ENCODE measurements at regions not wholly inside any gene's neighbourhood (a gene's known extent, or its start where the extent isn't known, plus 50 kb on each side); places are given as distances from the start of the nearest gene placed in this dataset.

DNA sequence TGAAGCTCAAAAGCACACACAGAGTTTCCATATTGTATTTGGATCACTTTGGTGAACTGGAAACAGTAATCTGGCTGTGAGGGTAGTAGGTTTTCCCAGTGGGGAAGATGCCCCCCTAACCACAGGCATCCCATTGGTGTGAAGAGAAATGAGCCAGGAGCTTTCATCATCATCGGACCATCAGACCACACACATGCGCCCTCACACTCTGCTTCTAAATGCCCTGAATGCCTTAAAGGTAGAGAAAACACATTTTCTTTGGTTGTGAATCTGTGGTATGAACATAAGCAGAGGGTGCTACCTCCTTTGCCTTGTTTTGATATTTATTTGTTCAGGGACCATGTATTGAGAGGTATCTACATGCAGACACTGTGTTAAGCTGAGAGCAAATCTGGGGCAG lies 79.0 kb upstream of the DNAH14 start:
- no peak for TF ChIP-seq ZFX (IDR thresholded peaks at IDR 0.05; ENCODE audit: borderline replicate concordance)
- H3K27ac ChIP-seq = no peak overlapping the region

DNA sequence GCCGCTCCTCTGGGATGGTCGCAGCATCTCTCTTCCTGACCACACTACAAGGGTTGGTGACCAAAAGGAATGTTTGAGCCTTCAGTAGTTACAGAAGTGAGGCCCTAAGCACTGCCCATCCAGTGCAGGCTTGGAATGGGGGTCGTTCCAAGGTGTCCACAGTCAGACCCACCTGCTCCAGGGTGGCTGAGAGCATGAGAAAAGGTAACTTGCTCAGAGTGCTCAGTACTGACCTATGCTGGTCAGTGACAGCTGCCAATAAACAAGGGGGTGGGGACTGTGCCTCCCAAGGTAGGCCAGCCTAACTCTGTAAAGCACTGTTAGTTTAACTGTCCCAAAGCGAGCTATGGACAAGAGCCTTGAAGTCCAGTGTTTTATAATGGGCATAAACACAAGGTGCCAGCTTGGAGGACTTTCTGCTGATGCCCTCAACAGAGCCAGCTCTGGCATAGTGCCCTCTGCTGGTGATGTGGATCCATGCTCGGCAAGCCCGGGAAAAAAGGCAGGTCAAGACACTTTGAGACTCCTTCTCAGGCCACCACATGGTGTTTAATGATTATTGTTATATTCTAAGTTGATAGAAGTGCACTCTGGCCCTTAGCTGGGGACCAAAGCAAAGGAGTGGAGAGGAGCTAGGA lies 78.1 kb upstream of the DNAH14 start:
- H3K27ac ChIP-seq = no peak overlapping the region
- no peak for TF ChIP-seq ZFX (IDR thresholded peaks at IDR 0.05; ENCODE audit: borderline replicate concordance)
- TF ChIP-seq, protein P1, sequence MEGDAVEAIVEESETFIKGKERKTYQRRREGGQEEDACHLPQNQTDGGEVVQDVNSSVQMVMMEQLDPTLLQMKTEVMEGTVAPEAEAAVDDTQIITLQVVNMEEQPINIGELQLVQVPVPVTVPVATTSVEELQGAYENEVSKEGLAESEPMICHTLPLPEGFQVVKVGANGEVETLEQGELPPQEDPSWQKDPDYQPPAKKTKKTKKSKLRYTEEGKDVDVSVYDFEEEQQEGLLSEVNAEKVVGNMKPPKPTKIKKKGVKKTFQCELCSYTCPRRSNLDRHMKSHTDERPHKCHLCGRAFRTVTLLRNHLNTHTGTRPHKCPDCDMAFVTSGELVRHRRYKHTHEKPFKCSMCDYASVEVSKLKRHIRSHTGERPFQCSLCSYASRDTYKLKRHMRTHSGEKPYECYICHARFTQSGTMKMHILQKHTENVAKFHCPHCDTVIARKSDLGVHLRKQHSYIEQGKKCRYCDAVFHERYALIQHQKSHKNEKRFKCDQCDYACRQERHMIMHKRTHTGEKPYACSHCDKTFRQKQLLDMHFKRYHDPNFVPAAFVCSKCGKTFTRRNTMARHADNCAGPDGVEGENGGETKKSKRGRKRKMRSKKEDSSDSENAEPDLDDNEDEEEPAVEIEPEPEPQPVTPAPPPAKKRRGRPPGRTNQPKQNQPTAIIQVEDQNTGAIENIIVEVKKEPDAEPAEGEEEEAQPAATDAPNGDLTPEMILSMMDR (IDR thresholded peaks at IDR 0.05) = peak; percentile 97

DNA sequence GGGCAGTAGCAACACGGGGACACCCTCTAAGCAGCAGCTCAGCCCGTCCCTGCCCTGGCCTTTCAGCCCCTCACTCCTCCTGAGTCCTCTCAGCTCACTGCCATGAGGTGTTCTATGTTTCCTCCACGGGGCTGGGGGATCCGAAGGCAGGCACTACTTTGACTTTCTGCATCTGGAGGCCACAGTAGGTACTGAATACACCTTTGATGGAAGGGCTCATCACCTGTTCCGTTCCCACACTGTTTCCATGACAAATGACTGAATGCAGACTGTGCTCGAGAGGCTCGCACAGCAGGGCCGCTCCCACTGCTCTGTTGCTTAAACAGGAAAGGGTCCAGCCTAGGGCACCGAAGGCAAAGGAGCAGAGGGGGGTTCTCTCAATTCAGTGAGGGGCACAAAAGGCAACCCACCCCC lies 77.6 kb upstream of the DNAH14 start:
- TF ChIP-seq ZFX (IDR thresholded peaks at IDR 0.05; ENCODE audit: borderline replicate concordance) = no peak
- TF ChIP-seq, protein P1 (IDR thresholded peaks at IDR 0.05) = peak; percentile 71
- H3K27ac ChIP-seq = no peak overlapping the region

DNA sequence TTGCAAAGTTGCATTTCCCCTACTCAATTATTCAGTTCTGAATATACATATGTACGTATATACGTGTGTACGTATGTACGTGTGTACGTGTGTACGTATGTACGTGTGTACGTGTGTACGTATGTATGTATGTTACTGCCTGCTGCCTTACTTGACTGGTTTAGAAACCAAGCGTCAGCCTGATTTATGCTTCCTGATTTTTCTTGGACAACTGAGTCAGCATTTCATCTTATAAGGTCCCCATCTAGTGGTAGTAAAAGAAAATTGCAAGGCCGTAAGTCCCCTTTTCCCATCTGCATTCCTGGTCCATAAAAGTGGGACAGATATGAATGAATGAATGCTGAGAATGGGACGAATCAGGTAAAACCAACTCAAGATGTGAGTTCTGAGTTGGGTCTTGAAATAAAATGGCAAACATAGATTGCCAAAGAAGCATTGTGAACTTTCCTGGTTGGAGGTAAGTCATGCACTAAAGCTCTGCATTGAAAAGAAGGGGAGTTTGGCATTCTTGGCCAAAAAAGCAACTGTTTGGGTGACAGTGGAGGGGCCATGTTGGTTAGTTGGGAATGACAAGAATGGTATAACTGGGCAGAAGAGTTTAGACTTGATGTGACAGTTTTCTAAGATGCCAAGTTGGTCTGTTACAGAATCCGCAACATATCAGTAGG lies 76.4 kb upstream of the DNAH14 start:
- no peak for TF ChIP-seq ZFX (IDR thresholded peaks at IDR 0.05; ENCODE audit: borderline replicate concordance)
- TF ChIP-seq, protein P1 (IDR thresholded peaks at IDR 0.05) = peak; percentile 92
- H3K27ac ChIP-seq = no peak overlapping the region

DNA sequence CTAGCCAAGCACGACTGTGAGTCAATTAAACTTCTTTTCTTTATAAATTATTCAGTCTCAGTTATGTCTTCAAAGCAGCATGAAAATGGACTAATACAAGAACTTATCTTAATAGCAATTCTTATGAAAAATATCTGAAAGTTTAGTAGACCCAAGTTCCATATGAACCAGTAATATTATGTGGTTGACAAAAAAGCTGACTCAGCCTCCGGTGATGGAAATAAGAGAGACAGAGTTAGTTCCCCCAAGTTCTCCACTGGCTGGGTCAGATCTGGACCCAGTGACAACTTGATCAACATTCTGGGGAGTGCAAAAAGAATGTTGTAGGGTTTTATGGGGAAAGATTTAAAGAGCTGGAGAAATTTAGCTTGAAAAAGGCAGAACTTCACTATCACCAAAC lies 72.5 kb upstream of the DNAH14 start:
- TF ChIP-seq, protein P1 (IDR thresholded peaks at IDR 0.05) = no peak
- no peak for TF ChIP-seq ZFX (IDR thresholded peaks at IDR 0.05; ENCODE audit: borderline replicate concordance)
- no peak overlapping the region for H3K27ac ChIP-seq

DNA sequence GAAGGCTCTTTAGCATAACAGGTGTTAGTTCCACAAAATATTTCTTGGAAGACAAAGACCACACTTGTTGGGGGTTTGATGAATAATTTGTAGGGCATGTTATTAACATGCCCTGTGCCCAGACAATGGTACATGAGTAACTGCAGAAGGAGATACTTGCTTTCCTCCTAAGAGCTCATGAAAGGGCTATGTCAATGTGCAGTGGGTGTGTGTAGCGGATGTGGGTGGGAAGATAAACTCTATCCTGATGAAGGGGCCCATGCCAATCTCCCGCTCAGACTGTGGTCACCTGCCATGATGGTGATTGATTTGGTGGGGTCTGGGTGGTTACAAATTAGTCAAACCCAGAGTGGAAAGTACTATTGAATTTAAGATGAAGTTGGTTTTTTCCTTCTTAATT lies 69.8 kb upstream of the DNAH14 start:
- H3K27ac ChIP-seq = no peak overlapping the region
- TF ChIP-seq, protein P1 (IDR thresholded peaks at IDR 0.05) = no peak
- no peak for TF ChIP-seq ZFX (IDR thresholded peaks at IDR 0.05; ENCODE audit: borderline replicate concordance)

DNA sequence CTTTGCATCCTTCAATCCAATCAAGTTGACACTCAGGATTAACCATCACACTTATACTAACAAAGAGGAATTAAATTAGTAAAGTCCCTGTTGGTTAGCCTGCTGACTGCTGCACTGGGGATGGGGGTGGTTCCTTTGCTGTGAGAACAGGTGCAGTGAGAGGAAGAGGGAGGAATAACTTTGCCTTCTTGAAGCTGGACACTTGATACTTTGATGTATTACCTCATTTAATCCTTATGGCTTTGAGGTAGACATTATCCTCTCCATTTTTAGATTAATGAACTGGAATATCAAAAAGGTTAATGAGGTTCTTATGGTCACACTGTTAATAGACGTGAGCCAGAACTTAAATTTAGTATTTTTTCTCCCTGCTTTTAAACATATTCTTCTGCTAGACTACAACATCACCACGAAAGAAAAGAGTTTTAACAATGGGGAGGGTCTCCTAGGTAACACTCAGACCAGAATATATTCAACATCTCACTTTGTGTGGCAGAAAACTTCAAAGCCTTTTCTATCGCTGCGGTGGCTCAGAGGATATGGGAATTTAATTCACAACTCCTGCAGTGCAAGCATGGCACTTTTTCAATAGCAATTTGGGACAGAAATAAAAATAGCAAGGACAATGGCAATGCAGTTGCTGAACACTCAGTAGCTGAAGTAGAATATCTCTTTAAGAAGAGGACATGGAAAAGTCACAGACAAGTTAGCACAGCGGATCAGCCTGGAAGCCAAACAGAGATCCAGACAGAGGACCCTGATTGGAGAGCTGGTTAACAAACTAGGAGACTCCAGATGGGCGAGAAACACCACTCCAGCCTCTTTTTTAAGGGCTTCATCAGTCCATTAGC lies 68.8 kb upstream of the DNAH14 start:
- TF ChIP-seq, protein P1 (IDR thresholded peaks at IDR 0.05) = no peak
- TF ChIP-seq ZFX (IDR thresholded peaks at IDR 0.05; ENCODE audit: borderline replicate concordance) = no peak
- H3K27ac ChIP-seq = no peak overlapping the region
